ENCODE measurements at regions not wholly inside any gene's neighbourhood (a gene's known extent, or its start where the extent isn't known, plus 50 kb on each side); places are given as distances from the start of the nearest gene placed in this dataset.

DNA sequence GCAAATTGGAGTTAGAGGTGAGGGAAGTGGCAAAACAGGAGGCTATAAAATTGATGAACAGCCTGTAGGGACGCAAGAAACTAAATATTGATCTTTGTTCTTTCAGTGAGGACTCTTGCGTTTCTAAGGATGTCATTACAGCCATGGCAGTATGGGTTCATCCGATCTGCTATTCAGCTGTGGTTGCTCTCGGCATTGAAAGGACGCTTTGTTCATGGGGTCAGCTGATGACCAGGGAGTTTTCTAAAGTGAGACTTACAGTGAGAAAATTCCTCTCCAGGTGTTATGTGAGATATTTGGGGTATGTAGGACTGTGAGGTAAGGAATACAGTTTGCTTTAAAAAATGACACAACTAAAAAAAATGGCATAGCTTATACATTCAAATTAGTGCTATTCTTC lies 52.7 kb upstream of the PELI1 start:
- TF ChIP-seq ZC3H10 (CRISPR knock-in tag; IDR thresholded peaks at IDR 0.05) (no peak), TSHZ2 (CRISPR knock-in tag; IDR thresholded peaks at IDR 0.05) (no peak), BACH2 (CRISPR knock-in tag; IDR thresholded peaks at IDR 0.05; ENCODE audit: borderline replicate concordance) (no peak), CSDC2 (CRISPR knock-in tag; IDR thresholded peaks at IDR 0.05) (no peak), POU6F1 (CRISPR knock-in tag; IDR thresholded peaks at IDR 0.05; ENCODE audit: borderline replicate concordance, low read depth) (no peak), ZNF70 (CRISPR knock-in tag; IDR thresholded peaks at IDR 0.05) (no peak), OSR1 (CRISPR knock-in tag; IDR thresholded peaks at IDR 0.05) (no peak), TOX (CRISPR knock-in tag; IDR thresholded peaks at IDR 0.05; ENCODE audit: borderline replicate concordance) (no peak), RARB (CRISPR knock-in tag; IDR thresholded peaks at IDR 0.05) (no peak), SNAI2 (CRISPR knock-in tag; IDR thresholded peaks at IDR 0.05) (no peak), GLIS3 (CRISPR knock-in tag; IDR thresholded peaks at IDR 0.05) (no peak), ZNF565 (CRISPR knock-in tag; conservative IDR thresholded peaks at IDR 0.05; ENCODE audit: low read depth) (no peak), ISL1 (CRISPR knock-in tag; IDR thresholded peaks at IDR 0.05) (no peak)
- TF ChIP-seq, protein P1, sequence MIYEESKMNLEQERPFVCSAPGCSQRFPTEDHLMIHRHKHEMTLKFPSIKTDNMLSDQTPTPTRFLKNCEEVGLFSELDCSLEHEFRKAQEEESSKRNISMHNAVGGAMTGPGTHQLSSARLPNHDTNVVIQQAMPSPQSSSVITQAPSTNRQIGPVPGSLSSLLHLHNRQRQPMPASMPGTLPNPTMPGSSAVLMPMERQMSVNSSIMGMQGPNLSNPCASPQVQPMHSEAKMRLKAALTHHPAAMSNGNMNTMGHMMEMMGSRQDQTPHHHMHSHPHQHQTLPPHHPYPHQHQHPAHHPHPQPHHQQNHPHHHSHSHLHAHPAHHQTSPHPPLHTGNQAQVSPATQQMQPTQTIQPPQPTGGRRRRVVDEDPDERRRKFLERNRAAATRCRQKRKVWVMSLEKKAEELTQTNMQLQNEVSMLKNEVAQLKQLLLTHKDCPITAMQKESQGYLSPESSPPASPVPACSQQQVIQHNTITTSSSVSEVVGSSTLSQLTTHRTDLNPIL (CRISPR knock-in tag; IDR thresholded peaks at IDR 0.05; ENCODE audit: low read depth): no peak
- no peak for ATAC-seq

GRCh38 chr2:64201151-64201550 lies 56.9 kb upstream of the PELI1 start:
- TF ChIP-seq ZNF70 (CRISPR knock-in tag; IDR thresholded peaks at IDR 0.05) (no peak), SNAI2 (CRISPR knock-in tag; IDR thresholded peaks at IDR 0.05) (no peak), ISL1 (CRISPR knock-in tag; IDR thresholded peaks at IDR 0.05) (peak; percentile 70), CSRNP3 (CRISPR knock-in tag; IDR thresholded peaks at IDR 0.05) (no peak), ZC3H10 (CRISPR knock-in tag; IDR thresholded peaks at IDR 0.05) (no peak), BACH2 (CRISPR knock-in tag; IDR thresholded peaks at IDR 0.05; ENCODE audit: borderline replicate concordance) (no peak)
- ATAC-seq: no peak

DNA sequence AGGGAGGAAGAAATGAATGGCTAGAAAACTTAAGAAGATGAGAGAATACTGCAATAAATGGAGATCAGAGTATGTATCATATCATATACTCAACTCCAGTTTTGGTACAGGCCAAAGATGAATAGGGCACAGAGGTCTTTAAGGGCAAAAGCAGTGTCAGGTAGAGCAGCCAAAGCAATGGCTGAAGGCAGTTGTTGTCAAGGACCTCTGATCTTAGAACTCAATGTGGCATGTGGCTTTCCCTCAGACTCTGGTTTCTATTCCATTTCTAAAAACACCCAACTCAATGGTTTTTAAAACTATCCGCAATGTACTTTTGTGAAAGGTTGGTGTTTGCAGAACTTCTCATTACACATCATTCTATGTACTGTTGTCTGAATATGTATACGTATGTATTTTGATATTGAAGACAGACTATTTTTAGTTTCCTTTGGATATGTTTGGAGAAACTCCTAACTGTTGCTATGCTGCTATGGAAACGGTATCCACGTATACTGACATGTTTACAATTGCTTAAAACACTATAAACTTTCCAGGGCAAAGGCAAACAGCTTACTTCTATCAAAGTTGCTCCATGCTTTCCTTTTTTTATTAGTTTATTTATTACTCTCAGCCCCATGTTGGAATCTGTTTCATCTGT lies 58.1 kb upstream of the PELI1 start:
- no peak; the same call in 2 of the 3 replicates for ATAC-seq
- TF ChIP-seq TOX (CRISPR knock-in tag; IDR thresholded peaks at IDR 0.05; ENCODE audit: borderline replicate concordance) (no peak), CSDC2 (CRISPR knock-in tag; IDR thresholded peaks at IDR 0.05) (no peak), PPARA (CRISPR knock-in tag; IDR thresholded peaks at IDR 0.05; ENCODE audit: borderline replicate concordance) (no peak), SNAI2 (CRISPR knock-in tag; IDR thresholded peaks at IDR 0.05) (no peak), BACH2 (CRISPR knock-in tag; IDR thresholded peaks at IDR 0.05; ENCODE audit: borderline replicate concordance) (no peak), ZNF70 (CRISPR knock-in tag; IDR thresholded peaks at IDR 0.05) (no peak), ISL1 (CRISPR knock-in tag; IDR thresholded peaks at IDR 0.05) (no peak), ZNF565 (CRISPR knock-in tag; conservative IDR thresholded peaks at IDR 0.05; ENCODE audit: low read depth) (no peak), PATZ1 (CRISPR knock-in tag; IDR thresholded peaks at IDR 0.05; ENCODE audit: borderline replicate concordance) (no peak), POU6F1 (CRISPR knock-in tag; IDR thresholded peaks at IDR 0.05; ENCODE audit: borderline replicate concordance, low read depth) (no peak), ZC3H10 (CRISPR knock-in tag; IDR thresholded peaks at IDR 0.05) (no peak), ESRRG (CRISPR knock-in tag; IDR thresholded peaks at IDR 0.05) (no peak), OSR1 (CRISPR knock-in tag; IDR thresholded peaks at IDR 0.05) (no peak), TSHZ2 (CRISPR knock-in tag; IDR thresholded peaks at IDR 0.05) (no peak), GLIS3 (CRISPR knock-in tag; IDR thresholded peaks at IDR 0.05) (no peak), ZNF8 (CRISPR knock-in tag; IDR thresholded peaks at IDR 0.05) (no peak)
- TF ChIP-seq, protein P1 (CRISPR knock-in tag; IDR thresholded peaks at IDR 0.05; ENCODE audit: low read depth): no peak

Data from SK-N-SH treated with all-trans-retinoic acid at 6 μM for 48 hours (cell line).